ENCODE measurements at regions not wholly inside any gene's neighbourhood (a gene's known extent, or its start where the extent isn't known, plus 50 kb on each side); places are given as distances from the start of the nearest gene placed in this dataset.
"Not testable (repeated sequence)": the region's sequence is repeated elsewhere in the genome, so short reads cannot be mapped to it uniquely, and the experiment has no call there.

- TF ChIP-seq ATF3 (IDR thresholded peaks at IDR 0.05; ENCODE audit: insufficient read depth, low read depth, low read length); CTCF (IDR thresholded peaks at IDR 0.05; ENCODE audit: control extremely low read depth in 1 of 3, insufficient read depth in 1 of 3, low read depth in 1 of 3, low read length in 3 of 3); GTF2F1 (IDR thresholded peaks at IDR 0.05; ENCODE audit: borderline replicate concordance, low read depth, low read length); KDM5A (IDR thresholded peaks at IDR 0.05; ENCODE audit: low read length); CHD2 (IDR thresholded peaks at IDR 0.05; ENCODE audit: low read length); EGR1 (IDR thresholded peaks at IDR 0.05; ENCODE audit: borderline replicate concordance, low read depth, low read length); RAD21 (IDR thresholded peaks at IDR 0.05 in 1 of 2, conservative IDR thresholded peaks at IDR 0.05 in 1 of 2; ENCODE audit: low read depth in 2 of 2, low read length in 2 of 2); HDAC6 (IDR thresholded peaks at IDR 0.05; ENCODE audit: low read depth, low read length); E2F6 (IDR thresholded peaks at IDR 0.05): not testable (repeated sequence)
Measured at GRCh38 chr21:9035225-9035624, 1486.2 kb upstream of the TPTE start.

Measured in H1 (cell line).